HCT116 (cell line): ENCODE measurements at regions not wholly inside any gene's neighbourhood (a gene's known extent, or its start where the extent isn't known, plus 50 kb on each side); places are given as distances from the start of the nearest gene placed in this dataset.

Source experiments
- ATAC-seq: fragments of 200-7000 bp; cut with Tn5 transposase; 2 replicates; pipeline ENCODE4 v1.9.1; 2020; ENCODE audit warnings: mild to moderate bottlenecking, moderate library complexity
- BruUV-seq: library from RNA; stranded (reverse); fragments of 400-500 nt; replicated peaks from 2 replicates; lab custom pipeline; 2021; lab: Mats Ljungman, UMichigan
- CTCF ChIA-PET: fragments of 300-600 bp; sonication (Branson Sonifier 250); formaldehyde crosslinking; loops from one replicate; lab custom pipeline; 2021; ENCODE audit warnings: antibody characterized with exemption; lab: Charles Lee
- POLR2A ChIA-PET: fragments of 300-600, 350-600 bp; sonication (Branson Sonifier 250); formaldehyde crosslinking; loops from one replicate; lab custom pipeline; 2021; ENCODE audit warnings: antibody characterized with exemption; lab: Charles Lee
- RAD21 ChIA-PET, 2 experiments: fragments of 300-600 bp; sonication (Branson Sonifier 250); formaldehyde crosslinking; loops; one replicate each; lab custom pipeline; 2023; ENCODE audit warnings: low total read pairs in 2 of 2; ENCODE audit not compliant: uncharacterized antibody in 2 of 2, unreplicated experiment in 2 of 2, low non-redundant PET in 1 of 2; lab: Charles Lee
- DNase-seq: peaks from one replicate; pipeline ENCODE4 v3.0.0-alpha.2; 2010; ENCODE audit warnings: low read depth, low spot score
- H2AFZ ChIP-seq: fragments of 200-600 bp; shearing (Covaris generic), sonication (generic); 2 replicates; pipeline ENCODE4 v1.6.1; 2017; ENCODE audit warnings: low read depth, mixed run types, mixed read lengths, antibody characterized with exemption, low read length; ENCODE audit not compliant: poor library complexity, severe bottlenecking
- H3K27ac ChIP-seq: 2 replicates; pipeline ENCODE4 v1.5.1; 2012; ENCODE audit warnings: low read depth, low read length
- H3K27me3 ChIP-seq: fragments of 200-600 bp; sonication (generic); 2 replicates; pipeline ENCODE4 v1.6.1; 2016; ENCODE audit warnings: mixed run types, low read length, mixed read lengths; ENCODE audit not compliant: insufficient read depth
- H3K36me3 ChIP-seq, 2 experiments: fragments of 200-500 bp in 1 of 2; fragments of 200-600 bp in 1 of 2; sonication (Bioruptor generic) in 1 of 2; sonication (generic) in 1 of 2; 2 replicates each; pipeline versions ENCODE4 v1.5.1 to v1.6.1; 2014 to 2016; ENCODE audit warnings: low read length in 2 of 2, inconsistent platforms in 1 of 2, mixed read lengths in 1 of 2, mixed run types in 1 of 2; ENCODE audit not compliant: insufficient read depth in 2 of 2, control insufficient read depth in 1 of 2
- H3K4me1 ChIP-seq, 2 experiments: fragments of 200-600 bp in 1 of 2; sonication (generic) in 1 of 2; 2 replicates each; pipeline versions ENCODE4 v1.5.1 to v1.6.1; 2012 to 2017; ENCODE audit warnings: low read length in 2 of 2, inconsistent platforms in 1 of 2, mild to moderate bottlenecking in 1 of 2, mixed read lengths in 1 of 2, mixed run types in 1 of 2, moderate library complexity in 1 of 2; ENCODE audit not compliant: insufficient read depth in 2 of 2, control insufficient read depth in 1 of 2
- H3K4me2 ChIP-seq: fragments of 200-600 bp; sonication (generic); 2 replicates; pipeline ENCODE4 v1.6.1; 2017; ENCODE audit warnings: mixed run types, low read length, mixed read lengths
- H3K4me3 ChIP-seq, 2 experiments: fragments of 200-600 bp in 1 of 2; sonication (generic) in 1 of 2; replicated peaks in 1 of 2; 2 replicates each; pipeline ENCODE4 v1.5.1; 2011 to 2016; ENCODE audit warnings: low read length in 2 of 2, control low read depth in 1 of 2, low read depth in 1 of 2, mild to moderate bottlenecking in 1 of 2, mixed read lengths in 1 of 2, mixed run types in 1 of 2
- H3K79me2 ChIP-seq: fragments of 200-600 bp; sonication (generic); 2 replicates; pipeline ENCODE4 v1.6.1; 2017; ENCODE audit warnings: mild to moderate bottlenecking, mixed run types, low read length, moderate library complexity, mixed read lengths; ENCODE audit not compliant: insufficient read depth
- H3K9ac ChIP-seq: fragments of 200-600 bp; sonication (generic); 2 replicates; pipeline ENCODE4 v1.6.1; 2016; ENCODE audit warnings: low read length, mixed read lengths
- H3K9me2 ChIP-seq: fragments of 200-600 bp; sonication (generic), shearing (Covaris generic); 2 replicates; pipeline ENCODE4 v1.6.1; 2017; ENCODE audit warnings: mixed run types, mild to moderate bottlenecking, moderate library complexity; ENCODE audit not compliant: insufficient read depth
- H3K9me3 ChIP-seq, 2 experiments: fragments of 200-500 bp in 1 of 2; fragments of 200-600 bp in 1 of 2; sonication (Bioruptor generic) in 1 of 2; sonication (generic) in 1 of 2; 2 replicates each; pipeline ENCODE4 v1.6.1; 2014 to 2017; ENCODE audit warnings: low read length in 2 of 2, mixed read lengths in 2 of 2, inconsistent platforms in 1 of 2, low read depth in 1 of 2, mild to moderate bottlenecking in 1 of 2, mixed run types in 1 of 2, moderate library complexity in 1 of 2; ENCODE audit not compliant: control insufficient read depth in 1 of 2, insufficient read depth in 1 of 2
- H4K20me1 ChIP-seq: fragments of 200-600 bp; sonication (generic), shearing (Covaris generic); 2 replicates; pipeline ENCODE4 v1.6.1; 2017; ENCODE audit warnings: mixed run types, mild to moderate bottlenecking, moderate library complexity; ENCODE audit not compliant: insufficient read depth
- FOSL1 ChIP-seq: IDR thresholded peaks from 2 replicates; pipeline ENCODE4 v1.6.1; 2012; ENCODE audit warnings: low read depth
- MAX ChIP-seq: IDR thresholded peaks from 2 replicates; pipeline ENCODE4 v1.6.1; 2012
- POLR2AphosphoS5 ChIP-seq: IDR thresholded peaks from 2 replicates; pipeline ENCODE4 v1.6.1; 2011; ENCODE audit warnings: mild to moderate bottlenecking, low read depth, low read length, moderate library complexity
- RAD21 ChIP-seq: IDR thresholded peaks from 2 replicates; pipeline ENCODE4 v1.6.1; 2012; ENCODE audit warnings: low read depth, mild to moderate bottlenecking
- TCF7L2 ChIP-seq: IDR thresholded peaks from 2 replicates; pipeline ENCODE4 v1.7.0; 2011; ENCODE audit warnings: borderline replicate concordance, inconsistent platforms; ENCODE audit not compliant: insufficient read depth, insufficient read length; ENCODE audit errors: extremely low read depth
- intact Hi-C: fragments of 100-400 bp; cut with micrococcal nuclease; formaldehyde crosslinking; loops from 2 replicates; pipeline ENCODE4 v1.10.0; 2022

GRCh38 chr14:25620515-25620914 is 570.6 kb upstream of the STXBP6 start:
- Histone ChIP-seq H3K27me3 (no peaks in the 10 kb centered on the region), H3K9me3 (peaks cover 11 to 41% of the 10 kb centered on the region in 2 experiments; a peak in 2 of 4 replicates), H3K4me1 (no peaks in the 10 kb centered on the region), H2AFZ (no peak overlapping the region), H3K4me3 (no peak overlapping the region), H3K9ac (no peak overlapping the region), H3K79me2 (no peaks in the 10 kb centered on the region), H4K20me1 (no peaks in the 10 kb centered on the region), H3K27ac (no peak overlapping the region), H3K4me2 (no peak overlapping the region), H3K36me3 (no peaks in the 10 kb centered on the region), H3K9me2 (no peaks in the 10 kb centered on the region)
- no TSS peak for BruUV-seq
- ChIA-PET CTCF (no interaction called here), POLR2A (no interaction called here), RAD21 (no interaction called here)
- intact Hi-C loops = no loop called here
- DNase-seq = no peak
- no peak for TF ChIP-seq RAD21
- no peak for TF ChIP-seq MAX
- no peak for TF ChIP-seq POLR2AphosphoS5
- TF ChIP-seq TCF7L2 = no peak
- ATAC-seq = no peak

- no peak overlapping the region for H3K4me2 ChIP-seq
- DNase-seq = no peak
- H3K36me3 ChIP-seq = no peaks in the 10 kb centered on the region
- no TSS peak for BruUV-seq
- intact Hi-C loops = no loop called here
- peaks cover 11 to 23% of the 10 kb centered on the region in 2 experiments; a peak in 2 of 4 replicates for H3K9me3 ChIP-seq
- no peak overlapping the region for H3K9ac ChIP-seq
- no peak for TF ChIP-seq FOSL1
- no peak overlapping the region for H3K27ac ChIP-seq
- H2AFZ ChIP-seq = no peak overlapping the region
- ChIA-PET RAD21 (no interaction called here), CTCF (no interaction called here), POLR2A (no interaction called here)
- H4K20me1 ChIP-seq = no peaks in the 10 kb centered on the region
- no peaks in the 10 kb centered on the region for H3K27me3 ChIP-seq
- no peaks in the 10 kb centered on the region for H3K4me1 ChIP-seq
- H3K9me2 ChIP-seq = no peaks in the 10 kb centered on the region
- ATAC-seq = no peak
- H3K79me2 ChIP-seq = no peaks in the 10 kb centered on the region
- H3K4me3 ChIP-seq = no peak overlapping the region
These were observed 565.2 kb upstream of the STXBP6 start for GRCh38 chr14:25615174-25615573.
